NCI-H774 (cell line): ENCODE measurements at regions not wholly inside any gene's neighbourhood (a gene's known extent, or its start where the extent isn't known, plus 50 kb on each side); places are given as distances from the start of the nearest gene placed in this dataset.
"Not testable (repeated sequence)": the region's sequence is repeated elsewhere in the genome, so short reads cannot be mapped to it uniquely, and the experiment has no call there.

ENCODE experiments used
- DNase-seq: peaks from one replicate; lab custom pipeline; 2025; lab: John Stamatoyannopoulos, UW

DNA sequence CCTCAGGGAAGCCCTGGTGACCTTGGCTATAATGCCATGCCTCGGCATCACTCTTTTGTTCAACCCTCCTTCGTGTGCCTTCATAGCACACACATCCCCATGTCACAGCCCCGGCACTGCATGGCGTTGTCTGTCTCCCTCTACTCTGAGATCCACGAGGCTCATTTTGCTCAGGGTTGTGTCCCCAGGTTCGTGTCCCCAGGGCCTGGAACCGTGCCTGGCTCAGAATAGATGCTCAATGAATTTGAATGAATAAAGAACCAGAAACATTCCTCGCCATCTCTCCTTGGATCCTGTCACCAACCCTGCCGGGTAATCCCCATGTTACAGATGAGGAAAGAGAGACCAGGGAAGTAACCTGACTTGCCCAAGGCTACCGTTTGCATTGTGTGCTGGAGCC is 177.3 kb downstream of the PTPRU start:
- DNase-seq: no peak

DNA sequence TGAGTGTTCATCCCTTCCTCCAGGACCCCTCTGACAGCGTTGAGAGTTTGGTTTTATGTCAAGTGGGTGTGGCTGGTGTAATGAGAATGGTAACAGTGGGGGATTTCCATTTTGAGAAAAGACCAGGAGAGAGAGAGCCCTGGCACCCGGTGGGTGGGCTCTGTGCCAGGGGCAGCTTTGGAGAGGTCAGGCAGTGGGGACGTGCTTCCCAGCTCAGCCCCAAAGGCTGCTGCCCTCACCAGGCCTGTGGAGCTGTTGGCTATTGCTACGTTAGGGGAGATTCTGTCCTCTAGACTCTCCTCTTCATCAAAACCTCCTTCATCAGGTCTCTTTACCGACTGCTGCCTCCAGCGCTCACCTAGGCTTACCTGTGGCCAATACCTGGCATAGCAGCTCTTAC is 176.3 kb downstream of the PTPRU start:
- DNase-seq: no peak

DNA sequence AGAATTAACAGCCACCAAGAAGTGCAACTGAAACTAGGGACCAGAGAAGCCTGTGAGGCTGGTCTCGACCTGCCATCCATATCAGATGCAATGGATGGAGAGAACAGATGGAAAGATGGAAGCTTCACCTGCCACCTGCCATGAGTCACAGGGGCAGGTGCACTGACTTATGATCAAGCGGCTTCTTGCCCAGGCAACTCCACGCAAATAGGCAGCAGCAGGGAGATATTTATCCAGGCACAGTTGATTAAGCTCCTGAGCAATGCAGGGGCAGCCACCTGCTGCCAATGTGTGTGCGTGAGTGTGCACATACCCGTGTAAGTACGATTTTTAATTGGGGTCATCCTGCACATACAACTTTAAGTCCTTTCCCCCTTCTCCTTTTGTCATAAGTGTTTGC is 174.2 kb downstream of the PTPRU start:
- peak; percentile 73 for DNase-seq

DNA sequence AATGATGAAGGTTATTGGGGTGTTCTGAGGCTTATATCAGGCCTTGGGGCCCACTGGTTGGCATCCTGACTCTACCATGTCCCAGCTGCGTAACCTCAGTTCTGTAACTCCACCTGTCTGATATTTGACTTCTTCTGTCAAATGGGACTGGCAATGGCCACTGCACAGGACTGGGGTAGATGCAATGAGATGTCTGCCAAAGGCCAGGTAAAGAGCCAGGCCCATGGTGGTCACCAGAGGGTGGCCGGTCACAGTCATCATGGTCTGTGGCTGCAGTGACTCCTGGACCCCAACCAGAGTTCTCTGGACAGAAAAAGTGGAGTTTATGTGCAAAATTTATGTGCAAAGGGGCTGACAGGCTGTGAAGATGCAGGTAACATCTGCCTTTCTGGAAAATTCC is 173.3 kb downstream of the PTPRU start:
- DNase-seq: no peak

DNA sequence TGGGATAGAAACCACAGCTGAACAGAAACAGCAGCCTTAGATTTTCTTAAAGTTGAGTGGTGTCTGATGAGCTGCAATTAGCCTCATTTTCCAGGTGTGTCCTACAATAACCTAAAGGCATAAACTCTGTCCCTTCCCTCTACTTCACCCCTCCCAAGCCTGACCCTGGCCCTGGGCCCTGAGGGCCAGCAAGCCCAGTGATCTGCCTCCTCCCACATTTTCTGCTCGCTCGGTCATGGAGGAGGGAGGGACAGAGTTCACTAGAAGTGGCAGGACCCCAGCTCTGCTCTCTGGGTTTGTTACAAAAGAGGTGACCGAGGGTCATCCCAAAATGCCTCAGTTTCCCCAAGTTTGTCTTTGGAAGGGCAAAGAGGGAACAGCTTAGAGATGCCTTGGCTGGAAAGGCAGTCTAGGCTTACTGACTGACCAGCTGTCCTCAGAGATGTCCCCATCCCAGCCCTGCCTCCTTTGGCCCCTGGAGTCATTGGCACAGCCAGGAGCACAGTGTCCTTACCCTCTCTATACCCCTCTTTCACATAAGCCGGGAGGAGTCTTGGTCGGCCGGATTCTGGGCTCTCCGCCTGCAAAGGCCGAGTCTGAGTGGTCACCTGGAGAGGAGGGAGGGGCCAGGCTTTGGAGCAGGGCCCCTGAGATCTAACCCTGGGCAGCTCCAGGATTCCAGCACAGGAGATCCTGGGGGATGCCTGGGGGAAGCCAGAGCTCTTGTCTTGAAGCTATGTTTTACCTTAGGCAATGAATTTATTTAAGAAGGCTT is 172.7 kb downstream of the PTPRU start:
- no peak for DNase-seq

DNA sequence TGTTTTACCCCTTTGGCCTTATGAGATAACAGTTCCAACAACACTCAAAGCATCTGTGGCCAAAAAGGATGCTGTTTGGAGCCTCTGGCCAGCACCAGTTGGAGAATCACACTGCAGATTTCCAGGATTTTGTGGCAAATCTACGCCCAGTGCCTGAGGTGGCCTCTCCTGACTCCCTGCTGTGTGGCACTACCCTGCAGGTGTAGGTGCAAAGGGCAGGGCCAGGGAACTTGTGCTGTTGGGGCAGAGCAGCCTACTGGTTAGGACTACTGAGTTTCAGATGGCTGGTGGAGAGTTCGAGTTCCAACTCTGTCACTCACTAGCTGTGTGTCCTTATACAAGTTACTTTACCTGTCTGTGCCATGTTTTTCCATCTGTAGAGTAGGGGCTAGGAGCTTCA is 170.5 kb downstream of the PTPRU start:
- DNase-seq: no peak

DNA sequence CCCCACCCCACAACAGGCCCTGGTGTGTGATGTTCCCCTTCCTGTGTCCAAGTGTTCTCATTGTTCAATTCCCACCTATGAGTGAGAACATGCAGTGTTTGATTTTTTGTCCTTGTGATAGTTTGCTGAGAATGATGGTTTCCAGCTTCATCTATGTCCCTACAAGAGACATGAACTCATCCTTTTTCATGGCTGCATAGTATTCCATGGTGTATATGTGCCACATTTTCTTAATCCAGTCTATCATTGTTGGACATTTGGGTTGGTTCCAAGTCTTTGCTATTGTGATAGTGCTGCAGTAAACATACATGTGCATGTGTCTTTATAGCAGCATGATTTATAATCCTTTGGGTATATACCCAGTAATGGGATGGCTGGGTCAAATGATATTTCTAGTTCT is 163.9 kb downstream of the PTPRU start:
- not testable (repeated sequence) for DNase-seq

DNA sequence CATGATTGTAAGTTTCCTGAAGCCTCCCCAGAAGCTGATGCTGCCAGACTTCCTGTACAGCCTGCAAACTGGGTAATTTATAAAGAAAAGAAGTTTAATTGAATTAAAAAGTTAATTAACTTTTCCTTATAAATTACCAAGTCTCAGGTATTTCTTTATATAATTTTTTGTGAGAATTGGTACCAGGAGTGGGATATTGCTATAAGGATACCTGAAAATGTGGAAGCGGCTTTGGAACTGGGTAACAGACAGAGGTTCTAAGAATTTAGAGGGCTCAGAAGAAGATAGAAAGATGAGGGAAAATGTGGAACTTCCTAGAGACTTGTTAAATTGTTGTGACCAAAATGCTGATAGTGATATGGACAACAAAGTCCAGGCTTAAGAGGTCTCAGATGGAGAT is 163.1 kb downstream of the PTPRU start:
- no peak for DNase-seq

DNA sequence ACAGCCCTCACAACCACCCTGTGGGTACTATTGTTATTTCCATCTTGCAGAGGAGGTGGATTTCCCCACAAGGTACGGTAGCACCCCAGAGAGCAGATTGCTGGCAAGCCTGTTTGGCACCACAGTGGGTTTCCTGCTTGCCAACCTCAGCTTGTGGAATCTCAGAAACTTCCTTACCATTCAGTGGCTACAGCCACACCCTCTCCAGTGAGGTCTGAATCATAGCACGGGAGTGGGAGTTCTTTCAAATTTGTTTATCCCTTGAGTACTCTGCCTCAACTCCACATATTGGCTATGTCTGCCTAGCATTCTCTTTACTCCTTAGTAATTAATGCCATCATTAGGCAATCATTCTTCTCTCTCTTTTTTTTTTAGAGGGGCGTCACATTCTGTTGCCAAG is 162.1 kb downstream of the PTPRU start:
- DNase-seq: no peak

DNA sequence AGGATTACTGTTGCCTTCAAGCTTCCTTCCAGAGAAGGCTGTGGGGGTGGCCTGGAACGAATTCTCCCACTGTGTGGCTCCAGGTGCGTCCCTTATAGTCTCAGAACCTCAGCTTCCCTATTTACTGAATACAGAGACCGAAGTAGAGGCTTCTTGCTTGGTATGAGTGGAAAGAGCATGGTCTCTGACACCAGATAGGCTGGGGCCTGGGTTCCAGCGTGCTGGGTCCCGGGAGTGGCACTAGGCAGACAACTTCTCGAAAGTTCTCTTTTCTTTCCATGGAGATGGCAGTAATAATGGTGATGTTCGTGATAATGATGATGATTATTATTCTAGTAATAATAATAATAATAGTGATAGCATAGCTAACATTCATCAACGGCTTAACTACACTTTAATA is 161.7 kb downstream of the PTPRU start:
- no peak for DNase-seq

DNA sequence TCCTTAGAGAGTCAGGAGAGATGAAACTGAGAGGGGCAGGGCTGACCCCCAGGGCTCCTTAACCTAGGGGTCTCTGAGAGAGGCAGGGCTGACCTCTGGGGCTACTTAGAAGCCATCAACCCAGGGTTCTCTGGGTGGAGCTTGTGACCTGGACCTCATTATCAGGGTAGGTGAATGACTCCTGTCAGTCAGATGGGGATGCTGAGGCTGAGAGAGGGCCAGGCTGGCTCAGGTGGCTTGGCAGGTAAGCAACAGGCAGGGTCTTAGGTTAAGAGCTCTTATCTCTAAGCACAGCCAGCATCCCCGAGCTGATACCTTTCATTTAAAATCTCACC is 160.9 kb downstream of the PTPRU start:
- no peak for DNase-seq

DNA sequence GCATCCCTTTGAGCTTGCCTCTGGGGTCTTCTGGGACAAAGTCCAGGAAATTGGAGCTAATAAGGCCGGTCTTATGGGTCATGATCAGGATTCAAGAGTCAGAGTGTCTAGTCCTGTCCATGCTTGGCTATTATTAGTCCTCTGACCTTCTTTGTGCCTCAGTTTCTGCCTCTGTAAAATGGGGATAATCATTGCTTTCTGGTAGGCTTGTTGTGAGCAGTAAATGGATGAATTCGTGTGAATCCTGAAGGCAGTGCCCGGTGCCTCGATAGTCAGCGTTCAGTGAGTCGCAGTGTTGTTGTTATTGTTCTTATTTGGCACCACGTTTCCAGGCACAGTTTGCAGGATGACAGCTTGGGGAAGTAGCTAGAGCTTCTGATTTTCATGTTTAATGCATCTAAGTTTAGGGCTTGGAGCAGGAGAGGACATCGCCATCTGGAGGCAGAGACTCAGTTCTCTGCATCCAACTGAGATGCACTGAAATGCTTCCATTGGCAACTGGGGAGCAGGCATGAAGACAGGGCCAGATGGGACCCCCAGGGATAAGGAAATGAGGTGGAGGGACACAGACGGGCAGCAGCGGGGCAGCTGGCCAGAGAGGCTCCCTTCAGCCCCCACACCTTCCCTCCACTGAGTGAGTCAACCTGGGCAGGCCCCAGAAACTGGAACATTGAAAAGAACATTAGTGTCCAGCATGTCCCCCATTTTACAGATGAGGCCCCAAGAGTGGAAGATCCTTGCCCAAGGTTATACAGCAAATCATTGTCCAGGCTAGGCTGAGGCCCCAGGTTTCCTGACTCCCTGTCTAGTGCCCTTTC is 160.3 kb downstream of the PTPRU start:
- DNase-seq: no peak

DNA sequence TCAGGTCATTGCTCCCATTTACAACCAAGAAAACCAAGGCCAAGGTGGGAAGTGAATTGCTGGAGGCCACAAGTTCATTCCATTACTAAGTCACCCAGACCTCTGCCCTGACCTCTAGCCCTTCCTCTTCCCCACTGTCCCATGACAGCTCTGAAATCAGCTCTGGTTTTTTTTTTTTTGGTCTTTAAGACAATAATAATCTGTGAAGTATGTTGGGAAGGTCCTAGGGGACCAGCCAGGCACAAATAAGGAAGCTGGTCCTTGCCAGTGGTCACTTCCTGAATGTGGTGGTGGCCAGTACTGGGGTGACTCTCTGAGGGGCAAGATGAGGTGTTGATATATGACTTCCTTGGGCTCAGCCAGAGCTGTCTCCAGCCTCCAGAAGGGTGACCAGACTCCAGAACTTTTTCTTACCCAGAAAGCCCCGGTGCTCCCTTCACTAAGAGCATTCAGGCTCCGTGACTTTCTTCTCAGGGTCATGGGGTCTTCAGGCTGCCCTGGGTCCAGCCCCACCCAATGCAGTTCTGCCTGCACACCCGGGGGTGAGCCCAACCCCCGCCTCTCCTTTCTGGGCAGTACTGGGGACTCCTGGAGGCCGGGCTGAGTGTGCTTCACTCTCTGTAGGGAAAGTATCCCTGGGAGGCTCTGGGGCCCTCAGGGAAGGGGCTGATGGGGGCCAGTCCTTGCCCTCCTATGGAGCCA is 159.6 kb downstream of the PTPRU start:
- no peak for DNase-seq

DNA sequence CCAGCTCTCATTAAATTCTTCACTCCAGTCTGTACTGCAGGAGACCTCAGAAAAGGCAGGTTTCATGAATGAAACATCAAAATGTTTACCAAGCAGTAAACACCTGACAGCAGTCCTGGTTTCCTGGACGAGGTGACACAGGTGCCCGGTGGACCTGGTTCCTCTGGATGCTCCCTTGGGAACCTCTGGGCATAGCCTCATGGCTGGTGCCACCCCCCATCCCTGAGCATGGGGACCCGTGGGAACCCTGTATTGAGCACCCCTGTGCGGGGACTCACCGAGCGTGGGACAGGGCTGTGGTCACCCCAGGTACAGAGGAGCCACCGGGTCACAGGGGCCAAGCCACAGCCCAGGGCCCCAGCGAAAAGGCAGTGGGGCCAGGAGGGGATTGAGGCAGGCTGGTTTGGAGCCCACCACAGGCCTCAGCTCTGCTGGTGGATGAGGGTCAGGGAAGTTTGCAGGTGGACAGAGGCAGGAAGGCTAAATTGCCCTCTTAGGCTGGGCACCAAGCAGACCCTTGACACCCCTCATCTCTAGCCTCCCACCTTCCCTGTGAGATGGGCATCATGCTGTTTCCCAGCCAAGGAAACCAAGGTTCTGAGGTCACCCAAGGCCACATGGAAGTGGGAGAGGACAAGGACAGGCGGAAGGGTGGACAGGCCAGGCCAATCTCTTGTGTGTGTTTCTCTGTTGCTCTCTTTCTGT is 158.4 kb downstream of the PTPRU start:
- no peak for DNase-seq

DNA sequence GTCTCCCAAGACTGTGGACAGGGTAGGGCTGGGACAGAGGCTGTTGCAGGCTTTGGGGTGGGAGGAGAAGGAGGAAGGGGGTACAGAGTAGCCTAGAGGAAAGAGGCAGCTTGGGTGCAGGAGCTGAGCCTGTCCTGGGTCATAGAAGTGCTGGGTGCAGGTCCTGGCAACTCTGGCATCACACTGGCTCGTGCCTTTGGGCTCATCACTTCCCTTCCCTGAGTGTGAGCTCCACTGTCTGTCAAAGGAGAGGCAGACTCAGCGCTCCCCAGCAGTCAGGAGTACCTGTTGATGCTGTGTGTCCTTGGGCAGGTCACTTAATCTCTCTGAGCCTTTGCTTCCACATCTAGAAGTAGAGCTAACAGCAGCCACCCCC is 157.1 kb downstream of the PTPRU start:
- no peak for DNase-seq

DNA sequence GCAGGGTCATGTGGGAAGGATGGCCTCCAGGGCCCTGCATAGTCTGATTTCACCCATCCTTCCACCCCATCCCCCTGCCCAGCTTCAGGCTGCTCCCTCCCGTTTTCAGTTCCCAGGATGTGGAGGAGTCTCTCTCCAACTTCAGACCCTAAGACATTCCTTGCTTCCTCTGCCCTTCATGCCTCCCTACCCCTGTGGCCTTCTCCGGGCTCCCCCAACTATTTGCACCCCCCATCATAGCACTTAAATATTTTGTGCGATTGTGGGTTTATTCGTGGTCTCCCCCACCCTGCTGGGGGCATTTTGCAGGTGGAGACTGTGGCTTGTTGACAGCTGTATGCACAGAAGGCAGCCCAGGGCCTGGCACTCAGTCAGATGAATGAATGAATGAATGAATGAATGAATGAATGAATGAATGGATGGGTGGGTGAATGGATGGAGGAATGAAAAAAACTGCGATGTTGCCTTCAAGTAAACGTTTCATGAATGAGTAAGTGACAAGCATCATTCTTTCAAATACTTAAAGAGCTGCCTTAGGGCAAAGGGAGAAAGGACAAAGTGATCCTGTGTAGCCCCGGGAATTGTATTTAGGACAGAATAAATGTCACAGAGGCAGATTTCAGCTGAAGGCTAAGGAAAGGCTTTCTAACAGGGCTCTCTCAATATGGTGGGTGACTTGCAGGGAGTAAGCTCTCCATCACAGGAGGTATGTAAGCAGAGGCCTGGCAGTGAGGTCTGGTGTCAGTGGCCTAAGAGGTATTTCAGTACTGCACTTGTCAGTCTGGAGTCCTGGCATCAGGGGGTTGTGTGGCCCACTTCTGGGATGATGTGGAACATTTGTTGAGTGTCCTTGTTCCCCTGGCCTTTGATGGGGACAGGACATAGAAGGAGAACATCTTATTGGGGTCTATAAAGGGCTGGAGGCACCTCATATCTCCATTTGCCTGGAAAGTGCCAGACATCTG is 156.4 kb downstream of the PTPRU start:
- no peak for DNase-seq

DNA sequence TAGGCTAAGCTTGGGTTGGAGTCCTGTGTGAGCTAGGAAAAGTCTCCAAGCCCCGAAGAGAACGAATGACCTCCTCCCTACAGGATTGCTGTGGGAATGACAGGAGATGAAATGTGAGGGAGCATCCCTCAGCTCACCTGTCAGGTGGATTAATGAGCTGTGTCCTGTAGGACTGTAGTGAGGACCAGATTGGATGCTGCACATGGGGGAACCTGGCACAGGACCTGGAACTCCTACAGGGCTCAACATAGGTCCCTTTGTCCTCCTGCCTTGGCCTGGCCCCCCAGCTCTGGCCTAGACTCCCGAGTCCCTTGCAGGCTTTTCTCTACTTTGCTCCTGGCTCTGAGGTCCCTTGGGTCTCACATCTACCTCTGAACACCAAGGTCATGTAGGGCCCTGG is 155.7 kb downstream of the PTPRU start:
- DNase-seq: no peak

DNA sequence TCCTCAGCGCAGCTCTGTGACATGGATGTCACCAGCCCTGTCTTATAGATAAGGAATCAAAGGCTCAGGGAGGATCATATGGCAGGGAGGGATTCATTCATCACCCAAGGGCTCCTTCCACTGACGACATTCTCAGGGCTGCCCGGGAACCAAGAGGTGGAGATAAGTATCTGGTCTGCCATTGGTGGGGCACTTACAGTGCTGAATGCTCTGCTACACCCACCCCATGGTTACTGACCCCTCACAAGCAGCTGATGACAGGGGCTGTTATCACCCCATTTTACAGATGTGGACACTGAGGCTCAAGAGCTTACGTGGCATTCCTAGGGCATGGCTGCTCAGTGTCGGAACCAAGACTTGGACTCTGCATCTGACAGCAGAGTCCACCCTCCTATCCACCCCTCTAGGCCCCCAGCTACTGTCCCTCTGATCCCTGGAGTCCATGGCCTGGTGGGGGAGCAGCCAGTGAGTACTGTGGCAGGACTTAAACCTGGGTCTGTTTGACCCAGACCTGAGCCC is 155.1 kb downstream of the PTPRU start:
- DNase-seq: no peak

DNA sequence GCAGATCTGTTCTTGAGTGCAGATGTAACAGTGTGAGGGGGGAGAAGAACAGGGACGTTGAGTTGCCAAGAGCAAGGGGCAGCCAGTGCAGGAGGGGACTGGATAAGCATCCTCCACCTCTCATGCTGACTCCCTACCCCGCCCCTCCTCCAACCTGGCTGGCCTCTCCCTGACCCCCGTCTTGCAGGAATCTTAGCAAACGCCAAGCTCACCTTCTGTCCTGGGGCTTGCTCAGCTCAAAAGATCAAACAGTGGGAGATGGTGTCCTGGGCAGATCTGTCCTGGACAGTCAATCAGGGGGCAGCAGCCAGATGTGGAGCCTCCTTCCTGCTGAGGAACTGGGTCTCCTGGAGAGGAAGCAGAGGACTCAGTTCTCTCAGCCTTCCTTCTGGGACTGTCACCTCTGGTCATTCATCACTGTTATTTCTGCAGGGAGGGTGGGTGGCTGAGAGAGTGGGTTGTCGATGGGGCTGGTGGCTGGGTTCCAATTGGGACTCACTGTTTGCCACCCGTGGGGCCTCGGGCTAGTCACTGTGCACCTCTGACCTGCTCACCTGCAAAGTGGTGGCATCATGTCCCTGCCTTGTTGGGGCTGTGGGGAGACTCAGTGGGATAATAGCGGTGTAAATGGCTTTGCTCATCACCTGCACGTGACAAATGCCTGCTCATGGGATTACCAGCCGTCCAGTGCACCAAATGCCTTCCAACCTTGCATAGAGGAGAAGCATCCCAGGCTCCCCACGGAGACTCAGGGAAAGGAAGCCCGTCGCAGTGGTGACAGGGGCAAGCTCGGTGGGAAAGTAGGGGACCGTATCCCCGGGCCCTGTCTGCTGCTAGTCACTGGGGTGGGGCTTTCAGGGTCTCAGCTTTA is 154.4 kb downstream of the PTPRU start:
- DNase-seq: no peak

DNA sequence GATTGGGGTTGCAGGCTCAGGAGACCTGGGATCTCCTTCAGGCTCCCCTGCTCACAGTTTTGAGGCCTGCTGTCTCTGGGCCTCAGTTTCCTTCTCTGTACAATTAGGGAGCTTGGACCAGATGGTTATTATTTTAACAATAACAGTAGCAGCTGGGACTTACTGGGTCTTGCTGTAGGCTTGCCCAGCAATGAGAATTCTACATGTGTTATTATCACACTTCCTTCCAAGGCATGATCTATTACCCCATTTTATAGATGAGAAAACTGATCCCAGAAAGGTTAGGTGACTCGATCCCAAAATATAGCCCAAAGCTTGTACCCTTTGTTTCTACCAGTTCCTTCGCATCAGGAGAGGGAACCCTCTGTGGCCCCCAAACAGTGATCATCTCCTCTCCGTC is 153.8 kb downstream of the PTPRU start:
- DNase-seq: no peak
